GM19397 (cell line): ENCODE measurements at regions not wholly inside any gene's neighbourhood (a gene's known extent, or its start where the extent isn't known, plus 50 kb on each side); places are given as distances from the start of the nearest gene placed in this dataset.

Source experiments
- ATAC-seq: cut with Tn5 transposase; IDR thresholded peaks from one replicate; pipeline ENCODE4 v1.9.1; 2021; ENCODE audit warnings: mild to moderate bottlenecking, moderate library complexity; ENCODE audit not compliant: unreplicated experiment

- ATAC-seq: no peak
Observed at GRCh38 chr13:64429691-64430090, 2800.4 kb downstream of the PCDH9 start.

- ATAC-seq: no peak
Observed at GRCh38 chr13:64428196-64428595, 2801.9 kb downstream of the PCDH9 start.

DNA sequence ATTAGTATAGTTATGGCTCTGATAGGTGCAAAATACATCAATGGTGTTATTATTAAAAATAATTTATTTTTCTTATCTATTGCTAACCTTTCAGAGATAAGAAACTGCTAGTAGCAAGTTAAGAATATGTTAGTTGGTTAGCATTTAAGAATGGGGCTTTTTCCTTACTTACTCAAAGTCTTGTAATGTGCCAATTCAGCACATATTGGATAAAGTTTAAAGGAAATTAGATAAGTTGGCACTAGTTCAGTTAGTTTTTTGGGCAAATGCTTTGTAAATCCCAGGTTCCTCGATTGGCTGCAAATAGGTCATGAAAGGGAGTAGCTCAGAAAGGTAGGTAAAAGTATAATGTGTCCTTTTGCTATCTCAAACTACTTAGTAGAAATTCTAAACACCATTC is 2806.7 kb downstream of the PCDH9 start:
- no peak for ATAC-seq

DNA sequence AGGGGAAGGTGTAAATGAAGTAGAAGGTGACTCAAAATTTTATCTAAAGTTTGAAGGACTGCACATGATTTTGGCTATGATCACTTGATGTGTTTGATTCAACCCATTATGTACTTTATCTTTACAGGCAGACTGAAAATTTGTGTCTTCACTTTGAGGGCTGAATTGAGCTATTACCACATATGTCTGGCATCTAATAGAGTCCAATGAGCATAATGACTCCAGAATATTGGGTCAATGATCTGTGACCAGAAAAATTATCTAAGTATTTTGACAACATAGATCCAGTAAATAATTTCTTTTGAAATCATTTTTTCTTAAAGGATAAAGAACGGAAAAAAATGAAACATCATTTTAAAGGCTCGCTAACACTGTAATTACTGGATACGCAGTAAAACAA is 2810.0 kb downstream of the PCDH9 start:
- no peak for ATAC-seq

GRCh38 chr13:64417581-64417980 is 2812.6 kb downstream of the PCDH9 start:
- ATAC-seq: no peak

DNA sequence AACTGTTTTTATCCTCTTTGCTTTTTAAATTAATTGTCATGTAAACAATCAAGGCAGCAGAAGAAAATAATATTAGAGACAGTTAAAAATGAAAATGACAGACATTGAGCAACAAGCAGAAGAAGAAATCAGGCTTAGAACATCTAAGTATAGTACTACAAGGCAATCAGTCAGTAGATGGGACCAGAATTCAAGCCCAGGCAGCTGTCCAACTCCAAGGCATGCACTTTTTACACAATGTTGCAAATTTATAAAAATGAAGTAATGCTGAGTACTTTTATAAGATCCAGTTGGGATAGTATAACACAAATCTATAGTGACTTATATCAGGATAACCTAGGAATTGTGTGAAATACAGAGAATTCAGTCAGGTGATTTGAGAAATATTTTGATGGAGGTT is 2815.8 kb downstream of the PCDH9 start:
- no peak for ATAC-seq

DNA sequence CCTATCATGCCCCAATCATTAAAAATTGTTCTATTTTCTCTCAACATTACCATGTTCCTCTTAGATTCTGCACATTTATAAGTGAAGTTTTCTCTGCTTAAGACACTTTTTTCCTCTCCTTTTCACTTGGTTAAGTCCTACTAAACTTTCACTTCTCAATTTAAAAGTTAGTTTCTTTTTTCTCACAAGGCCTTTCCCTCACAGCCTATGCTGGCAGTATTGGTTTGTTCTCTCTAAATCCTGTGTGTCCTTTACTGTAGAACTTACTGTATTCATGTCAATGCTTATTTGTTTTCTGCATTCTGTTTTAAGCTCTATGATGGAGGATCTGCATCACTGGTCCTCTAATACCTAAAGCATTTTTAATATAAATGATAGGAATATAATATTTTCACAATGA is 2816.6 kb downstream of the PCDH9 start:
- no peak for ATAC-seq

DNA sequence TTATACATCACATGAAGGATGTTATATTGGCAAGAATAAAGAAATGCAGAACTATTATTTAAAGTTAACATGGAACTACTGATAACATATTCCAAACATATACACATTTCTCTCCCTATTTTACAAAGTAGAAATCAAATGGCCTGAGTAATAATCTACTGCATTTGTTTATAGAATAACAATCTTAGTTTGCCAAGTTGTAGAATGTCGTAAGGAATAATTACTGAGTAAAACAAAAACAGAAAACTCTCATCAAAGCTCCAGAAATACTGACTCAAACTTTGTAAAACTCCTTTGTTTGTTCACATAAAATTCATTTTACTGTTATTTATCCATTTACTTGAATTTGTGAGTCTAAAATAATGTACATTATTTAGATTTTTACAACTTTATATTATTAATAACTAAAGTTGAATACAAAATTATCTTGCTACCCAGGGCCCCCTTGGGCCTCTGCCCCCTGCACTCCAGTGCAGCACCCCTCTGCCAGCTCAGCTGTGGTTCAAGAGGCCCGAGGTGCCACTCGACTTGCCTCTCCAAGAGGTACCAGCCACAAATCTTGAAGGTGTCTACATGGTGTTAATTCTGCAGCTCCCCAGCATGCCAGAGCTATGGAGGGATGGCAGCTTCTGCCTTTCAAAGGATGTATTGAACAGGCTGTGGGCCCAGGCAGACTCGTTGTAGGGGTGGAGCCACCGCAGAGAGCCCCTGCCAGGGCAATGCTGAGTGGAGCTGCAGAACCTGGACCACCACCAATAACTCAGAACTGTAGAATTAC is 2819.7 kb downstream of the PCDH9 start:
- ATAC-seq: no peak

DNA sequence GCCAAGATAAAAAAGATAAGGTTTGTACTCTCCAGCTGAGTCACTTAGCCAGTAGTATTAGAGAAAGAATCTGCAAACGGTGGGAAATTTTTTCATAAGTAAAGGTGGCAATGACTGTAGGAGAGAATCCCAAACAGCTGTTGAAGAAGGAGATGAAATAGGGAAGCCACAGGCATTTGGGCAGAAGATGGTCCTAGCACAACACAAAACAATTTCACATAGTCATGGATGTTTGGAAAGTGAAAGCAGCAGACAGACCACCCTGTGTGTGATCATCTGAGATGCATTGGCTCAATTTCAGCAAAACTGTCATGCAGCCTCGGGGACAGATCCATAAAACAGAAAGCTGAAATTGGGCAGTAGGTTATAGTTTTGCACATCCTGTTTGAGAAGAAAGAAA is 2832.4 kb downstream of the PCDH9 start:
- ATAC-seq: no peak

DNA sequence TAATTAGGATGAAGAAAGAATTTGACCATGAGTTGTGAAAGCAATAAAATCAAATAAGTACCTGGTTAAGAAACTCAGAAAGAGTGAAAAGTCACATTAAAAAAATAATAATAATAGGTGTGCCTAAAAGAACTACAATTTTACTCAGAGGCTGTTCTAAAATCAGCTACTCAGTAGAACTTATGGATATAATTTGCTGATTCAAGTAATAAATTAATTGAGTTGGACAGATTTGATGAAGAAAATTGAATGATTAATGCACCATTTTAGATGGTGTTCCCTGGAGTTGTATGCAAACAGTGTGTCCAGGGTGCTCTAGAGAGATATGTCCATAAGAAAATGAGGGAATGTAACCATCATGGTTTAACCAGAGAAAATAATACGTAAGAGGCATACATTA is 2852.5 kb downstream of the PCDH9 start:
- no peak for ATAC-seq

DNA sequence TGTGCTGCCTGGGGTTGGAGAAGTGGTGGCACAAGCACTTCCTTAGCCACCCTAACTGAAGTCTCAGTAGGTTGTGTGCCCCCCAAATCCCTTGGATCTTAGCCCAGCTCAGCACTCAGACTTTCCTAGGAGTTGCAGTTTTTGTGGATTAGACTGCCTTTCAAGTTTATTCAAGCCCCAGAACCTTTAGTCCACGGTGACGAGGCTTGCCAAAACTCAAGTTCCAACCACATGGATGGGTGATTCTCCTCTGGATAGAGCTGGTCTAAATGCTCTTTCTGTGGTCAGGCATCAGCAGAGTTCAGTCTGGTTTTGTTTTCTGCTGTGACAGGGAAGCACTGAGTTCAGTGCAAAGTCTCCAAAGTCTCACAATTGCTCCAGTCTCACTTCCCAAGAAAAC is 2858.7 kb downstream of the PCDH9 start:
- ATAC-seq: no peak

- ATAC-seq: no peak
Observed at GRCh38 chr13:64371045-64371444, 2859.1 kb downstream of the PCDH9 start.

GRCh38 chr13:64369121-64369520 is 2861.0 kb downstream of the PCDH9 start:
- no peak for ATAC-seq

GRCh38 chr13:64362564-64362963 is 2867.6 kb downstream of the PCDH9 start:
- no peak for ATAC-seq

DNA sequence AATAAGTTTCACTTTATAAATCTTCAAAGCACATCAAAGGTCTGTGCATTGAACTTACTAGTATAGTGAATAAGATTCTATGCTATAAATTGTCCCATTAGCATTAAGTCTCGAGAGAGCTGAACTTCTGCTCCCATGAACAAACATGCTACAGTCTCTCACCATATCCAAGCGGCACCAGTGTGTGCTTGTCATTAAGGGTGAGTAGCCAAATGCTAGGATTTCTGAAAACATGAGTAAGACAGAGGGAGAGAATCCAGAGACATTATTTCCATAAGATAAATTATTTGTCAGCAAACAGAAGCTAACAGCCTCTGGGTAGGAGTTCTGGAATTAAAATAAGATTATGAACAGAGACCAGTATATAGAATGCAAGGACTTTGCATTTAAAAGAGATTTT is 2882.5 kb downstream of the PCDH9 start:
- ATAC-seq: no peak

DNA sequence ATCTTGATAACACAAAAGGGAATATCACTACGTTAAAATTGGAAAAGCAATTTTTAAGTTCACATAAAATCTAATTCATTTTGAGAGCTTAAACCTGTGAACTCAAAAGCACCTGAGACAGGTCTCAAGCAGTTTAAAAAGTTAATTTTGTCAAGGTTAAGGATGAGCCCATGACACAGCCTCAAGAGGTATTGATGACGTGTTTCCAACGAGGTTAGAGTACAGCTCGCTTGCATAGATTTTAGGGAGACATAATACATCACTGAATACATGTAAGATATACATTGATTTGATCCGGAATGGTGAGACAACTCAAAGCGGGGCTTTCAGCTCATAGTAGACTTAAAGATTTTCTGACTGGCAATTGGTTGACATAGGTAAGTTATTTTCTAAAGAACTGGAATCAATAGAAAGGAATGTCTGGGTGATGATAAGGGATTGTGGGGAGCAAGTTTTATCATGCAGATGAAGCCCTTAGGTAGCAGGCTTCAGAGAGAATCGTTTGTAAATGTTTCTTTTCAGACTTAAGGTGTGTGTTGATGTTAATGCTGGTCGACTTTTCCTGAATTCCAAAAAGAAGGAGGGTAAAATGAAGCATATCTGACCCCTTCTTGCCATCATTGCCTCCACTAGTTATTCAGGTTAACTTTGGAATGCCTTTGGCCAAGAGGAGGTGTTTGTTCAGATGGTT is 2890.6 kb downstream of the PCDH9 start:
- ATAC-seq: no peak

- no peak for ATAC-seq
Observed at GRCh38 chr13:64338671-64339070, 2891.5 kb downstream of the PCDH9 start.

DNA sequence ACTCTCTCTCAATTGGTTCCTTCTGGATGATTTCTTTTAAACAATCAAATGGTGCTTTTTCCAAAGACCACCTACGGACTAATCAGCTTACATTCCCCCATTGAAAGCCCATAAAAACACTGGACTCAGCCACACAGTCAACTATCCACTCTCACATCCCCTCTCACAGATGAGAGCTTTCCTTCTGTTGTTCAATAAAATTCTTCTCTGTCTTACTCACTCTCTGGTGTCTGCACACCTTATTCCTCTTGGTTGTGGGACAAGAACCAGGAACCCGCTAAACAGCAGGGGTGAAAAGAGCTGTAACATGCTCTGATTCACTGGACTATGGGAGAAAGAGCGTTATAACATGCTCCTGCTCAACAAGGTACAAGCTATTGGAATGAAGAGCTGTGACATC is 2896.2 kb downstream of the PCDH9 start:
- ATAC-seq: no peak

DNA sequence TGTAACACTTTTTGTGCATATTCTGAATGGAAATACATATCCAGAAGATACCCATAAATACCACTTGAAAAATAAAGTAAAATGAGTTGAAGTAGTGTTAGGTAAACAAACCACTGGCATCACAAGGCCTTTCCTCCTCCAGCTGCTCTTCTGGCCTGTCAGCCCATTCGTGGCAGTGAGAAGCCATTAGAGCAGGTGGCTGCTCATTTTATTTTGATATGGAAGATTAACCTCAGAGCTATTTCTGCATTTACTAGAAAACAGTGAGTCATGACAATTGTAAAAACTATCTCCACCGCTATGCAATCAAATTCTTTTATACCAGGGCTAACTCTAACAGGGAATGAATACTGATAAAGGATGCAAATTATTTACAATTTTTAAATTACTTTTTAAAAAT is 2898.1 kb downstream of the PCDH9 start:
- no peak for ATAC-seq

GRCh38 chr13:64327505-64328194 is 2902.5 kb downstream of the PCDH9 start:
- ATAC-seq: no peak

GRCh38 chr13:64314331-64314730 is 2898.7 kb upstream of the PCDH20 start:
- ATAC-seq: no peak

DNA sequence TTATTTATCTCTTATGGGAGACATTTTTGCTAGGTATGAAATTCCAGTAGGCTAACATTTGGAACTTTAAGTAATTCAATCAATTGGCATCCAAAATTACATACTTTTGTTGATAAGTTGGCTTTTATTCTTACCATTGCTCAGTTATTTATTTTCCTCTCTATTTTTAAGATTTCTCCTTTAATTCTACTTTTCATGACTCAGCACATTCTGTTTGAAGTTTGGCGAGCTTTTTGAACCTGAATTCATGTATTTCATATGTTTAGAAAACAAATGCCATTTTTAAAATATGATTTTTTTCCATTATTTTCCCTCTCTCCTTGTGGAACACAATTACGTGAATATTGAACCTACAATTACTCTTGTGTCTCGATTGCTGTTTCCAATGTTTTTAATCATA is 2896.3 kb upstream of the PCDH20 start:
- ATAC-seq: no peak
